ENCODE measurements at regions not wholly inside any gene's neighbourhood (a gene's known extent, or its start where the extent isn't known, plus 50 kb on each side); places are given as distances from the start of the nearest gene placed in this dataset.
A peak's percentile ranks its signal among the peaks of the same experiment; 100 is the strongest.

- TF ChIP-seq STAT6 (CRISPR knock-in tag; conservative IDR thresholded peaks at IDR 0.05; ENCODE audit: low read depth) (no peak), GRHL2 (CRISPR knock-in tag; IDR thresholded peaks at IDR 0.05; ENCODE audit: insufficient replicate concordance, severe bottlenecking) (no peak), EMX1 (CRISPR knock-in tag; IDR thresholded peaks at IDR 0.05) (no peak), ZNF396 (CRISPR knock-in tag; IDR thresholded peaks at IDR 0.05; ENCODE audit: borderline replicate concordance) (no peak), CBFB (CRISPR knock-in tag; IDR thresholded peaks at IDR 0.05; ENCODE audit: low read depth) (no peak), CDX4 (CRISPR knock-in tag; IDR thresholded peaks at IDR 0.05; ENCODE audit: borderline replicate concordance) (no peak), IRF2 (CRISPR knock-in tag; IDR thresholded peaks at IDR 0.05; ENCODE audit: borderline replicate concordance, low read depth) (no peak)
These were observed 260.9 kb downstream of the COG6 start (continued) for GRCh38 chr13:39916330-39916729.

GRCh38 chr13:39918620-39919236 is 263.3 kb downstream of the COG6 start:
- no peak for TF ChIP-seq NFATC4 (CRISPR knock-in tag; IDR thresholded peaks at IDR 0.05)
- Mint-ChIP-seq H3K27me3 (ENCODE audit: low read depth) (no peaks in the 10 kb centered on the region), H3K36me3 (peaks cover 5% of the 10 kb centered on the region), H3K4me3 (no peak overlapping the region), H3K27ac (no peak overlapping the region), H3K9me3 (peaks cover 22% of the 10 kb centered on the region), H3K4me1 (no peaks in the 10 kb centered on the region)
- ChIA-PET POLR2A (no interaction called here), CTCF (no interaction called here)
- DNase-seq (ENCODE audit: low spot score) (no peak), ATAC-seq (no peak)

- no peaks in the 10 kb centered on the region for H3K4me1 Mint-ChIP-seq
- ChIA-PET CTCF (interaction anchor here (0.5 kb wide), 1 partner anchor 21 kb away, joined by 3 read pairs; no protein-coding TSS in a partner anchor), POLR2A (no interaction called here)
- no peak for TF ChIP-seq NR1H2 (CRISPR knock-in tag; IDR thresholded peaks at IDR 0.05)
- no peak for TF ChIP-seq STAT6 (CRISPR knock-in tag; conservative IDR thresholded peaks at IDR 0.05; ENCODE audit: low read depth)
- TF ChIP-seq E2F5 (CRISPR knock-in tag; IDR thresholded peaks at IDR 0.05) = no peak
- DNase-seq (ENCODE audit: low spot score) = no peak
- no peak for ATAC-seq
- no peak overlapping the region for H3K27ac Mint-ChIP-seq
- peaks cover 41% of the 10 kb centered on the region for H3K9me3 Mint-ChIP-seq
- H3K36me3 Mint-ChIP-seq = peaks cover 11% of the 10 kb centered on the region
- no peak overlapping the region for H3K4me3 Mint-ChIP-seq
- no peaks in the 10 kb centered on the region for H3K27me3 Mint-ChIP-seq (ENCODE audit: low read depth)
These were observed 265.2 kb downstream of the COG6 start for GRCh38 chr13:39920613-39921012.

- no peak for DNase-seq (ENCODE audit: low spot score)
- peaks cover 12% of the 10 kb centered on the region for H3K4me1 Mint-ChIP-seq
- no peak overlapping the region for H3K4me3 Mint-ChIP-seq
- CTCF ChIA-PET = no interaction called here
- no peak for ATAC-seq
- peaks cover 38% of the 10 kb centered on the region for H3K9me3 Mint-ChIP-seq
- no peaks in the 10 kb centered on the region for H3K27me3 Mint-ChIP-seq (ENCODE audit: low read depth)
- peaks cover 11% of the 10 kb centered on the region for H3K36me3 Mint-ChIP-seq
- H3K27ac Mint-ChIP-seq = peak overlapping the region; percentile 5; the same call in 1 of the 2 replicates
- POLR2A ChIA-PET = no interaction called here
- TF ChIP-seq ZNF121 (CRISPR knock-in tag; IDR thresholded peaks at IDR 0.05) = no peak
- TF ChIP-seq ATF1 (CRISPR knock-in tag; IDR thresholded peaks at IDR 0.05) = no peak
- TF ChIP-seq TEAD1 (CRISPR knock-in tag; IDR thresholded peaks at IDR 0.05) = no peak
- TF ChIP-seq ZNF263 (CRISPR knock-in tag; IDR thresholded peaks at IDR 0.05; ENCODE audit: low read depth) = no peak
- TF ChIP-seq ZBTB21 (CRISPR knock-in tag; IDR thresholded peaks at IDR 0.05; ENCODE audit: borderline replicate concordance) = no peak
- TF ChIP-seq ETV6 (CRISPR knock-in tag; IDR thresholded peaks at IDR 0.05) = no peak
- TF ChIP-seq ZNF396 (CRISPR knock-in tag; IDR thresholded peaks at IDR 0.05; ENCODE audit: borderline replicate concordance) = no peak
- TF ChIP-seq ZNF671 (CRISPR knock-in tag; IDR thresholded peaks at IDR 0.05) = no peak
- no peak for TF ChIP-seq ATF6 (CRISPR knock-in tag; IDR thresholded peaks at IDR 0.05)
- no peak for TF ChIP-seq IRF1 (CRISPR knock-in tag; IDR thresholded peaks at IDR 0.05)
These were observed 270.9 kb downstream of the COG6 start for GRCh38 chr13:39926345-39926744.
